Endothelial cell of umbilical vein (primary cell): ENCODE measurements at regions not wholly inside any gene's neighbourhood (a gene's known extent, or its start where the extent isn't known, plus 50 kb on each side); places are given as distances from the start of the nearest gene placed in this dataset.

ENCODE experiments used
- BruUV-seq: library from RNA; stranded (reverse); fragments of 400-500 nt; replicated peaks from 2 replicates; lab custom pipeline; 2021; lab: Mats Ljungman, UMichigan
- CTCF ChIA-PET: fragments of 300-600, 350-600 bp; sonication (Branson Sonifier 250); formaldehyde crosslinking; loops from one replicate; lab custom pipeline; 2021; ENCODE audit warnings: antibody characterized with exemption, inconsistent platforms; lab: Charles Lee
- POLR2A ChIA-PET: fragments of 300-600, 350-600 bp; sonication (Branson Sonifier 250); formaldehyde crosslinking; loops from one replicate; lab custom pipeline; 2021; ENCODE audit warnings: antibody characterized with exemption, inconsistent platforms; lab: Charles Lee
- DNase-seq: peaks from one replicate; pipeline ENCODE4 v3.0.0-alpha.2; 2011; ENCODE audit warnings: low read depth, low spot score
- FAIRE-seq: peaks from 2 replicates; lab custom pipeline; 2011; peaks lifted over from hg19 to GRCh38; lab: Jason Lieb, UNC
- H2AFZ ChIP-seq: 2 replicates; pipeline ENCODE4 v1.6.0; 2012; ENCODE audit warnings: low read depth, low read length, control low read depth, inconsistent platforms
- H3K27ac ChIP-seq: 2 replicates; pipeline ENCODE4 v1.5.1; 2011; ENCODE audit warnings: low read depth, mild to moderate bottlenecking, control low read depth, low read length, moderate library complexity; ENCODE audit not compliant: insufficient read depth
- H3K27me3 ChIP-seq, 2 experiments: 2 replicates each; pipeline versions ENCODE4 v1.6.0 to v1.6.1; 2011; ENCODE audit warnings: low read length in 2 of 2, mixed read lengths in 1 of 2; ENCODE audit not compliant: control insufficient read depth in 2 of 2, insufficient read depth in 2 of 2
- H3K36me3 ChIP-seq, 2 experiments: 2 replicates in 1 of 2; 3 replicates in 1 of 2; pipeline ENCODE4 v1.5.1; 2011; ENCODE audit warnings: low read length in 2 of 2, mild to moderate bottlenecking in 1 of 2, moderate library complexity in 1 of 2; ENCODE audit not compliant: control insufficient read depth in 2 of 2, insufficient read depth in 2 of 2; ENCODE audit errors: extremely low read depth in 1 of 2
- H3K4me1 ChIP-seq: 3 replicates; pipeline ENCODE4 v1.5.1; 2011; ENCODE audit warnings: mild to moderate bottlenecking, low read length; ENCODE audit not compliant: control insufficient read depth, insufficient read depth; ENCODE audit errors: extremely low read depth
- H3K4me2 ChIP-seq: 2 replicates; pipeline ENCODE4 v1.6.1; 2011; ENCODE audit warnings: low read length, control low read depth, mixed read lengths; ENCODE audit not compliant: insufficient read depth
- H3K4me3 ChIP-seq, 3 experiments: fragments of 200-600 bp in 1 of 3; sonication (generic), shearing (Covaris generic) in 1 of 3; replicated peaks in 1 of 3; 2 replicates each; pipeline ENCODE4 v1.5.1; 2011 to 2016; ENCODE audit warnings: control low read depth in 3 of 3, low read length in 3 of 3, mild to moderate bottlenecking in 2 of 3, inconsistent platforms in 1 of 3, low read depth in 1 of 3, moderate library complexity in 1 of 3; ENCODE audit not compliant: insufficient read depth in 1 of 3
- H3K79me2 ChIP-seq: 2 replicates; pipeline ENCODE4 v1.6.0; 2012; ENCODE audit warnings: low read length, inconsistent platforms; ENCODE audit not compliant: control insufficient read depth, insufficient read depth
- H3K9ac ChIP-seq: replicated peaks from 2 replicates; pipeline ENCODE3; 2011; ENCODE audit warnings: low read length, control low read depth; ENCODE audit not compliant: insufficient read depth; ENCODE audit errors: extremely low read depth
- H3K9me1 ChIP-seq: replicated peaks from 3 replicates; pipeline ENCODE4 v1.6.0; 2011; ENCODE audit warnings: mild to moderate bottlenecking, low read length; ENCODE audit not compliant: control insufficient read depth, insufficient read depth; ENCODE audit errors: extremely low read depth
- H3K9me3 ChIP-seq: replicated peaks from 2 replicates; pipeline ENCODE4 v1.5.1; 2012; ENCODE audit warnings: low read length, inconsistent platforms; ENCODE audit not compliant: control insufficient read depth, insufficient read depth
- H4K20me1 ChIP-seq: replicated peaks from 2 replicates; pipeline ENCODE3; 2011; ENCODE audit warnings: mild to moderate bottlenecking, low read length; ENCODE audit not compliant: control insufficient read depth, insufficient read depth; ENCODE audit errors: extremely low read depth
- CTCF ChIP-seq, 2 donors: IDR thresholded peaks; 1 replicate in 1 of 2; 2 replicates in 1 of 2; pipeline ENCODE4 v1.5.1; 2011; ENCODE audit warnings: low read length in 2 of 2, mild to moderate bottlenecking in 2 of 2, moderate library complexity in 2 of 2, control low read depth in 1 of 2, inconsistent platforms in 1 of 2, low read depth in 1 of 2; ENCODE audit not compliant: insufficient read depth in 1 of 2; ENCODE audit errors: extremely low read depth in 1 of 2
- EZH2 ChIP-seq: IDR thresholded peaks from 2 replicates; pipeline ENCODE4 v1.6.1; 2012; ENCODE audit warnings: borderline replicate concordance, low read depth, mild to moderate bottlenecking, moderate library complexity, low read length, inconsistent platforms; ENCODE audit not compliant: severe bottlenecking
- FOS ChIP-seq: IDR thresholded peaks from 2 replicates; pipeline ENCODE4 v1.6.1; 2011; ENCODE audit warnings: mild to moderate bottlenecking, low read length, moderate library complexity, borderline replicate concordance; ENCODE audit not compliant: insufficient read depth
- GATA2 ChIP-seq: IDR thresholded peaks from 2 replicates; pipeline ENCODE4 v1.7.0; 2011; ENCODE audit warnings: low read depth, mild to moderate bottlenecking, moderate library complexity, mixed read lengths, low read length; ENCODE audit not compliant: insufficient read length, insufficient read depth
- JUN ChIP-seq: IDR thresholded peaks from 2 replicates; pipeline ENCODE4 v1.6.1; 2011; ENCODE audit warnings: borderline replicate concordance, low read depth; ENCODE audit not compliant: insufficient read length, insufficient read depth
- MAX ChIP-seq: IDR thresholded peaks from 2 replicates; pipeline ENCODE4 v1.6.1; 2011; ENCODE audit not compliant: insufficient read depth, insufficient read length
- MYC ChIP-seq: IDR thresholded peaks from one replicate; pipeline ENCODE4 v1.6.1; 2011; ENCODE audit warnings: mild to moderate bottlenecking, low read depth, low read length
- POLR2A ChIP-seq: IDR thresholded peaks from 2 replicates; pipeline ENCODE4 v1.6.1; 2012; ENCODE audit warnings: low read depth, mild to moderate bottlenecking, control low read depth, low read length
- POLR2AphosphoS5 ChIP-seq: IDR thresholded peaks from 2 replicates; pipeline ENCODE4 v1.6.1; 2012; ENCODE audit warnings: low read depth, mild to moderate bottlenecking, control low read depth, low read length, moderate library complexity; ENCODE audit not compliant: insufficient read depth
- dilution Hi-C: fragments of 300-500 bp; cut with MboI; formaldehyde crosslinking; loops from one replicate; pipeline ENCODE4 v1.15.0; 2019; ENCODE audit warnings: low sequenced_read_pairs; ENCODE audit not compliant: extremely low pct_ligation_motif_present
- intact Hi-C: fragments of 100-400 bp; cut with micrococcal nuclease; formaldehyde crosslinking; loops from one replicate; pipeline ENCODE4 v1.10.0; 2022

GRCh38 chr7:24521917-24522623 is 51.2 kb upstream of the PALS2 start:
- Histone ChIP-seq H3K79me2 (no peaks in the 10 kb centered on the region), H3K9me1 (no peaks in the 10 kb centered on the region), H2AFZ (no peak overlapping the region), H3K27ac (no peak overlapping the region), H3K4me2 (no peak overlapping the region), H3K27me3 (no peaks in the 10 kb centered on the region), H3K4me1 (no peaks in the 10 kb centered on the region), H3K4me3 (no peak overlapping the region), H3K9me3 (no peaks in the 10 kb centered on the region), H4K20me1 (no peaks in the 10 kb centered on the region), H3K36me3 (no peaks in the 10 kb centered on the region), H3K9ac (no peak overlapping the region)
- ChIA-PET POLR2A (no interaction called here), CTCF (interaction anchor here (0.6 to 1.0 kb wide), 2 partner anchors 21 to 29 kb away, joined by 3 read pairs; no protein-coding TSS in a partner anchor)
- intact Hi-C loops (no loop called here), dilution Hi-C loops (no loop called here)
- FAIRE-seq (no peak), DNase-seq (no peak)
- BruUV-seq = no TSS peak
- TF ChIP-seq EZH2 (no peak), FOS (no peak), POLR2A (no peak), JUN (no peak), MAX (no peak), MYC (no peak), GATA2 (no peak), POLR2AphosphoS5 (no peak), CTCF (IDR thresholded peaks at IDR 0.05; ENCODE audit: extremely low read depth in 1 of 2, insufficient read depth in 1 of 2, low read depth in 1 of 2, low read length in 2 of 2) (no peak)
